NCI-H748 (cell line): ENCODE measurements at regions not wholly inside any gene's neighbourhood (a gene's known extent, or its start where the extent isn't known, plus 50 kb on each side); places are given as distances from the start of the nearest gene placed in this dataset.
"Not testable (repeated sequence)": the region's sequence is repeated elsewhere in the genome, so short reads cannot be mapped to it uniquely, and the experiment has no call there.

Source experiments
- DNase-seq: peaks from one replicate; lab custom pipeline; 2025; ENCODE audit not compliant: unreplicated experiment; lab: John Stamatoyannopoulos, UW

- DNase-seq, result no peak
Observed at GRCh38 chr3:176873261-176873660, 324.0 kb downstream of the TBL1XR1 start.

GRCh38 chr3:176872771-176873209, 324.5 kb downstream of the TBL1XR1 start:
- DNase-seq, result peak; percentile 71

GRCh38 chr3:176870451-176870850, 326.8 kb downstream of the TBL1XR1 start:
- no peak for DNase-seq

GRCh38 chr3:176867681-176868663, 329.3 kb downstream of the TBL1XR1 start:
- peak; percentile 97 for DNase-seq

- DNase-seq, result no peak
Observed at GRCh38 chr3:176861137-176861536, 336.1 kb downstream of the TBL1XR1 start.

GRCh38 chr3:176856721-176857120, 340.6 kb downstream of the TBL1XR1 start:
- DNase-seq, result no peak

- no peak for DNase-seq
Observed at GRCh38 chr3:176855901-176856486, 341.3 kb downstream of the TBL1XR1 start.

GRCh38 chr3:176855213-176855612, 342.1 kb downstream of the TBL1XR1 start:
- no peak for DNase-seq

GRCh38 chr3:176850498-176850897, 346.8 kb downstream of the TBL1XR1 start:
- DNase-seq, result no peak

- DNase-seq, result no peak
Observed at GRCh38 chr3:176848431-176849214, 348.7 kb downstream of the TBL1XR1 start.

- no peak for DNase-seq
Observed at GRCh38 chr3:176842914-176843313, 354.4 kb downstream of the TBL1XR1 start.

- no peak for DNase-seq
Observed at GRCh38 chr3:176840641-176841286, 356.5 kb downstream of the TBL1XR1 start.

GRCh38 chr3:176839901-176840300, 357.4 kb downstream of the TBL1XR1 start:
- DNase-seq, result no peak

- no peak for DNase-seq
Observed at GRCh38 chr3:176839466-176839865, 357.8 kb downstream of the TBL1XR1 start.

GRCh38 chr3:176827244-176827643, 370.0 kb downstream of the TBL1XR1 start:
- not testable (repeated sequence) for DNase-seq

GRCh38 chr3:176824811-176825210, 372.5 kb downstream of the TBL1XR1 start:
- DNase-seq, result no peak

- no peak for DNase-seq
Observed at GRCh38 chr3:176820764-176821163, 376.5 kb downstream of the TBL1XR1 start.

- DNase-seq, result no peak
Observed at GRCh38 chr3:176816937-176817336, 380.3 kb downstream of the TBL1XR1 start.

- DNase-seq, result peak; percentile 21
Observed at GRCh38 chr3:176814285-176814684, 383.0 kb downstream of the TBL1XR1 start.

GRCh38 chr3:176807938-176808337, 389.3 kb downstream of the TBL1XR1 start:
- no peak for DNase-seq

- DNase-seq, result no peak
Observed at GRCh38 chr3:176799675-176800074, 397.6 kb downstream of the TBL1XR1 start.
